OCI-LY7 (cell line): ENCODE measurements at regions not wholly inside any gene's neighbourhood (a gene's known extent, or its start where the extent isn't known, plus 50 kb on each side); places are given as distances from the start of the nearest gene placed in this dataset.

Experiments used
- BruUV-seq: library from RNA; stranded (reverse); fragments of 400-500 nt; replicated peaks from 2 replicates; lab custom pipeline; 2021; lab: Mats Ljungman, UMichigan
- CTCF ChIA-PET: fragments of 300-600 bp; sonication (Branson Sonifier 250); formaldehyde crosslinking; loops from one replicate; lab custom pipeline; 2022; ENCODE audit warnings: antibody characterized with exemption; ENCODE audit not compliant: unreplicated experiment; lab: Charles Lee
- POLR2A ChIA-PET: fragments of 300-600 bp; sonication (Branson Sonifier 250); formaldehyde crosslinking; loops from one replicate; lab custom pipeline; 2022; ENCODE audit warnings: antibody characterized with exemption; lab: Charles Lee
- DNase-seq: peaks from one replicate; pipeline ENCODE4 v3.0.0-alpha.2; 2015; ENCODE audit warnings: low spot score
- H2AFZ ChIP-seq: fragments of 200-600 bp; sonication (generic), shearing (Covaris generic); 2 replicates; pipeline ENCODE4 v1.6.1; 2014; ENCODE audit warnings: mild to moderate bottlenecking, antibody characterized with exemption, low read length, moderate library complexity
- H3K27ac ChIP-seq: fragments of 200-600 bp; sonication (generic); 2 replicates; pipeline ENCODE4 v1.5.1; 2014; ENCODE audit warnings: mixed run types, low read depth, mild to moderate bottlenecking, moderate library complexity, low read length, inconsistent platforms; ENCODE audit not compliant: poor library complexity, severe bottlenecking
- H3K36me3 ChIP-seq: fragments of 200-600 bp; sonication (generic); 2 replicates; pipeline ENCODE4 v1.6.1; 2014; ENCODE audit warnings: mild to moderate bottlenecking, antibody characterized with exemption, low read length, moderate library complexity, mixed read lengths; ENCODE audit not compliant: insufficient read depth
- H3K4me1 ChIP-seq: fragments of 200-600 bp; sonication (generic); 2 replicates; pipeline ENCODE4 v1.5.1; 2014; ENCODE audit warnings: mild to moderate bottlenecking, low read length; ENCODE audit not compliant: insufficient read depth, poor library complexity, severe bottlenecking
- H3K4me2 ChIP-seq: fragments of 200-600 bp; sonication (generic); 2 replicates; pipeline ENCODE4 v1.6.1; 2014; ENCODE audit warnings: mild to moderate bottlenecking, low read length
- H3K4me3 ChIP-seq: fragments of 200-600 bp; sonication (generic); 2 replicates; pipeline ENCODE4 v1.5.1; 2014; ENCODE audit warnings: mild to moderate bottlenecking, low read depth, low read length; ENCODE audit not compliant: poor library complexity, severe bottlenecking
- H3K79me2 ChIP-seq: fragments of 200-600 bp; sonication (generic); 2 replicates; pipeline ENCODE4 v1.6.1; 2016; ENCODE audit warnings: low read depth, mild to moderate bottlenecking, low read length, moderate library complexity, mixed read lengths; ENCODE audit not compliant: insufficient read depth
- H3K9me2 ChIP-seq: fragments of 200-600 bp; sonication (generic); 2 replicates; pipeline ENCODE4 v1.6.1; 2016; ENCODE audit warnings: mild to moderate bottlenecking, low read length, mixed read lengths; ENCODE audit not compliant: insufficient read depth
- H3K9me3 ChIP-seq: fragments of 200-600 bp; sonication (generic); 2 replicates; pipeline ENCODE4 v1.6.1; 2014; ENCODE audit warnings: mild to moderate bottlenecking, mixed run types, low read length, mixed read lengths
- H4K20me1 ChIP-seq: fragments of 200-600 bp; sonication (generic); 2 replicates; pipeline ENCODE4 v1.6.1; 2014; ENCODE audit warnings: mild to moderate bottlenecking, antibody characterized with exemption, low read length, moderate library complexity, mixed read lengths; ENCODE audit not compliant: insufficient read depth
- EZH2phosphoT487 ChIP-seq: fragments of 200-600 bp; sonication (generic); IDR thresholded peaks from 2 replicates; pipeline ENCODE4 v1.6.1; 2018; ENCODE audit warnings: low read depth, borderline replicate concordance, mild to moderate bottlenecking, mixed run types, antibody characterized with exemption, low read length, moderate library complexity, mixed read lengths
- intact Hi-C: fragments of 100-400 bp; cut with micrococcal nuclease; formaldehyde crosslinking; loops from one replicate; pipeline ENCODE4 v1.10.0; 2022; ENCODE audit not compliant: unreplicated experiment
- TF ChIP-seq, protein P1 (sequence below): fragments of 200-600 bp; sonication (generic); conservative IDR thresholded peaks from 2 replicates; pipeline ENCODE4 v1.5.1; 2014; ENCODE audit warnings: mild to moderate bottlenecking, antibody characterized with exemption, low read length, moderate library complexity, mixed read lengths

DNA sequence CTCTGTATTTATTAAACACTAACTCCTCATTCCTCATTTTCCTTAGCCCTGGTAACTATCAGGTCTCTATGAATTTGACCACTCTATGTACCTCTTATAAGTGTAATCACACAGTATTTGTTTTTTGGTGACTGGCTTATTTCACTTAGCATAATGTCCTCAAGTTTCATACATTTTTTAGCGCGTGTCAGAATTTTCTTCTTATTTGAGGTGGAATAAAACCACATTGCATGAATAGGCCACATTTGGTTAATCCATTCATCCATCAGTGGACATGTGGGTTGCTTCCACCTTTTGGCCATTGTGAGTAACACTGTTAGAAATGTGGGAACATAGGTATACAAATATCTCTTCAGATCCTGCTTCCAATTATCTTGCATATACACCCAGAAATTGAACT is 341.2 kb upstream of the BOD1L1 start:
- Histone ChIP-seq H3K4me2 (no peak overlapping the region), H2AFZ (no peak overlapping the region), H3K79me2 (no peaks in the 10 kb centered on the region), H3K9me3 (no peaks in the 10 kb centered on the region), H3K36me3 (no peaks in the 10 kb centered on the region), H4K20me1 (no peaks in the 10 kb centered on the region), H3K9me2 (no peaks in the 10 kb centered on the region), H3K4me3 (no peak overlapping the region), H3K27ac (no peak overlapping the region), H3K4me1 (no peaks in the 10 kb centered on the region)
- intact Hi-C loops, result no loop called here
- ChIA-PET POLR2A (no interaction called here), CTCF (no interaction called here)
- TF ChIP-seq, protein P1, sequence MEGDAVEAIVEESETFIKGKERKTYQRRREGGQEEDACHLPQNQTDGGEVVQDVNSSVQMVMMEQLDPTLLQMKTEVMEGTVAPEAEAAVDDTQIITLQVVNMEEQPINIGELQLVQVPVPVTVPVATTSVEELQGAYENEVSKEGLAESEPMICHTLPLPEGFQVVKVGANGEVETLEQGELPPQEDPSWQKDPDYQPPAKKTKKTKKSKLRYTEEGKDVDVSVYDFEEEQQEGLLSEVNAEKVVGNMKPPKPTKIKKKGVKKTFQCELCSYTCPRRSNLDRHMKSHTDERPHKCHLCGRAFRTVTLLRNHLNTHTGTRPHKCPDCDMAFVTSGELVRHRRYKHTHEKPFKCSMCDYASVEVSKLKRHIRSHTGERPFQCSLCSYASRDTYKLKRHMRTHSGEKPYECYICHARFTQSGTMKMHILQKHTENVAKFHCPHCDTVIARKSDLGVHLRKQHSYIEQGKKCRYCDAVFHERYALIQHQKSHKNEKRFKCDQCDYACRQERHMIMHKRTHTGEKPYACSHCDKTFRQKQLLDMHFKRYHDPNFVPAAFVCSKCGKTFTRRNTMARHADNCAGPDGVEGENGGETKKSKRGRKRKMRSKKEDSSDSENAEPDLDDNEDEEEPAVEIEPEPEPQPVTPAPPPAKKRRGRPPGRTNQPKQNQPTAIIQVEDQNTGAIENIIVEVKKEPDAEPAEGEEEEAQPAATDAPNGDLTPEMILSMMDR, result no peak
- TF ChIP-seq EZH2phosphoT487, result no peak
- no peak for DNase-seq
- no TSS peak for BruUV-seq

DNA sequence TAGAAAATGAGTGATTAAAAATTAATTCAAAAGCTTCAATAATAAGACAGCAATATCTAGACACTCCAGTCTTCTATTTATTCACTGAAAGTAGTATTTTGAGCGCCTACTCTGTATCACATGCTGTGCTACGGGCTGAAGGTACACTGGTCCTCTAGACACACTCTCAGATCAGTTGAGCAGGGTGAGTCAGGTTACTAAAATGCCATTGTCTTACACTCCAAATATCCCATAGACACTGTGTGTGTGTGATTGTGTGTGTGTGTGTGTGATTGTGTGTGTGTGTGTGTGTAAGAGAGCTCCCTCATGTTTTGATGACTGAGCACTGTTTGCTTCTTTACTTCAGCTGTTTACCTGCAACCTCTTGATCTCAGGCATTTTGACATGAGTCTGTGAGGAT is 342.8 kb upstream of the BOD1L1 start:
- Histone ChIP-seq H3K9me3 (no peaks in the 10 kb centered on the region), H2AFZ (no peak overlapping the region), H3K79me2 (no peaks in the 10 kb centered on the region), H3K27ac (no peak overlapping the region), H3K36me3 (no peaks in the 10 kb centered on the region), H3K4me1 (no peaks in the 10 kb centered on the region), H3K4me3 (no peak overlapping the region), H3K4me2 (no peak overlapping the region), H4K20me1 (no peaks in the 10 kb centered on the region), H3K9me2 (no peaks in the 10 kb centered on the region)
- intact Hi-C loops, result no loop called here
- TF ChIP-seq, protein P1, result no peak
- no peak for TF ChIP-seq EZH2phosphoT487
- DNase-seq, result no peak
- POLR2A ChIA-PET, result interaction anchor here (0.6 kb wide), 1 partner anchor 10 kb away, joined by 3 read pairs; no protein-coding TSS in a partner anchor
- no TSS peak for BruUV-seq
- CTCF ChIA-PET, result no interaction called here

DNA sequence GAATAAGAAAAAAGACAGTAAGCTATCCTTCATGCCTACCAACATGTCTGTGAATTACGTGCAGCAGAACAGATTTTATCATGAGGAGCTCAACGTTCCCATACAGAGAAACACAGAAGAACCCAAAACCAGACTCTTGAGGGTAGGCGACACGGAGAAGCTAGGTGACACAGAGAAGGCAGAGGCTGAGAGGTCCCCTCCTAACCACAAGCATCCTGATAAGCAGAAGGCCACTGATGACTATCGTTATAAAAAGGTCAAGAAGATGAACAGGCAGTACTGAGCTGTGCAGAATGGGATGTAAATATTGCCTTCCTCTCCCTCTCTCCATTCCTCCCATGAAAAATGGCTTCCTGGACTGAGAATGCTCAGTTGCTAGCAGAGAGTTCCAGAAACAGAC is 350.2 kb upstream of the BOD1L1 start:
- no peak overlapping the region for H2AFZ ChIP-seq
- no peak overlapping the region for H3K4me3 ChIP-seq
- BruUV-seq, result no TSS peak
- ChIA-PET POLR2A (no interaction called here), CTCF (no interaction called here)
- no peaks in the 10 kb centered on the region for H3K36me3 ChIP-seq
- no peaks in the 10 kb centered on the region for H3K9me3 ChIP-seq
- no peaks in the 10 kb centered on the region for H3K9me2 ChIP-seq
- no peak for DNase-seq
- H3K4me2 ChIP-seq, result no peak overlapping the region
- no peaks in the 10 kb centered on the region for H4K20me1 ChIP-seq
- H3K4me1 ChIP-seq, result no peaks in the 10 kb centered on the region
- no peaks in the 10 kb centered on the region for H3K79me2 ChIP-seq
- TF ChIP-seq, protein P1, result no peak
- no peak for TF ChIP-seq EZH2phosphoT487
- H3K27ac ChIP-seq, result no peak overlapping the region
- intact Hi-C loops, result no loop called here
